ENCODE measurements at regions not wholly inside any gene's neighbourhood (a gene's known extent, or its start where the extent isn't known, plus 50 kb on each side); places are given as distances from the start of the nearest gene placed in this dataset.

GRCh38 chr12:18922851-18923250 is 184.9 kb downstream of the CAPZA3 start:
- H3K56ac ChIP-seq (replicated peaks; ENCODE audit: insufficient read length, low read depth, low read length): no peak overlapping the region
- ChIA-PET POLR2A (ENCODE audit: partially characterized antibody) (no interaction called here), CTCF (ENCODE audit: partially characterized antibody) (no interaction called here)
- H2AK5ac ChIP-seq (ENCODE audit: low read depth, low read length): no peak overlapping the region
- TF ChIP-seq ZNF274 (IDR thresholded peaks at IDR 0.05; ENCODE audit: borderline replicate concordance, extremely low read depth, low read length) (no peak), HDAC2 (IDR thresholded peaks at IDR 0.05; ENCODE audit: borderline replicate concordance in 1 of 2, low read depth in 2 of 2, low read length in 2 of 2) (no peak), SP1 (IDR thresholded peaks at IDR 0.05; ENCODE audit: low read depth, low read length) (no peak), MAFK (IDR thresholded peaks at IDR 0.05; ENCODE audit: low read depth, low read length) (no peak), BACH1 (IDR thresholded peaks at IDR 0.05; ENCODE audit: low read length) (no peak), KDM5A (IDR thresholded peaks at IDR 0.05; ENCODE audit: low read length) (no peak)
- no peak overlapping the region for H2AFZ ChIP-seq (ENCODE audit: low read length)
- WGBS, 2 experiments (ENCODE audit: extremely low coverage in 1 of 2, insufficient coverage in 1 of 2, insufficient read length in 1 of 2, insufficient replicate concordance in 2 of 2, low coverage in 1 of 2, low lambda C conversion rate in 2 of 2, missing lambda C conversion rate in 1 of 2): 91% methylated on average over 4 of the region's 4 CpGs; no CpG with 5 or more reads in 1 of the 2 experiments
- H2BK12ac ChIP-seq (ENCODE audit: low read depth, low read length): no peak overlapping the region
- H3K4me2 ChIP-seq (ENCODE audit: insufficient read depth in 1 of 2, low read depth in 2 of 2, low read length in 2 of 2): no peak overlapping the region
- H2BK120ac ChIP-seq (replicated peaks; ENCODE audit: low read depth, low read length): no peak overlapping the region
- no peak overlapping the region for H3K4me3 ChIP-seq (ENCODE audit: extremely low read depth in 1 of 4, insufficient read depth in 2 of 4, low read depth in 3 of 4, low read length in 4 of 4)
- H4K91ac ChIP-seq (replicated peaks; ENCODE audit: insufficient read length, low read length): no peak overlapping the region
- no peak overlapping the region for H2BK20ac ChIP-seq (ENCODE audit: low read length)
- no peaks in the 10 kb centered on the region for H3K79me1 ChIP-seq (ENCODE audit: low read depth, low read length)
- H3K36me3 ChIP-seq (ENCODE audit: control insufficient read depth in 2 of 4, insufficient read depth in 4 of 4, low read length in 3 of 4): no peaks in the 10 kb centered on the region
- no peaks in the 10 kb centered on the region for H3K27me3 ChIP-seq (replicated peaks in 1 of 4; ENCODE audit: control insufficient read depth in 3 of 4, extremely low read depth in 1 of 4, insufficient read depth in 3 of 4, low read length in 3 of 4)
- no peaks in the 10 kb centered on the region for H3K9me3 ChIP-seq (ENCODE audit: insufficient read depth in 2 of 2, low read depth in 1 of 2, low read length in 1 of 2)
- H3K18ac ChIP-seq (ENCODE audit: extremely low read depth, low read length): no peak overlapping the region
- no peak overlapping the region for H3K27ac ChIP-seq (ENCODE audit: low read depth, low read length)
- FAIRE-seq (no peak), DNase-seq (ENCODE audit: low read depth in 1 of 2, low spot score in 2 of 2) (no peak)
- no peak overlapping the region for H3K23ac ChIP-seq (ENCODE audit: insufficient read length)
- no peaks in the 10 kb centered on the region for H3K23me2 ChIP-seq (ENCODE audit: low read depth, low read length)
- no peak overlapping the region for H4K5ac ChIP-seq (ENCODE audit: insufficient read length, low read depth, low read length)
- no peaks in the 10 kb centered on the region for H4K20me1 ChIP-seq (replicated peaks in 1 of 2; ENCODE audit: control insufficient read depth in 1 of 2, insufficient read depth in 2 of 2, low read length in 2 of 2)
- H3K4ac ChIP-seq (replicated peaks; ENCODE audit: insufficient read length, low read depth, low read length): no peak overlapping the region
- no peak overlapping the region for H3K14ac ChIP-seq (ENCODE audit: insufficient read length)
- no peaks in the 10 kb centered on the region for H3K79me2 ChIP-seq (ENCODE audit: control insufficient read depth in 1 of 2, insufficient read depth in 2 of 2, low read length in 2 of 2)
- no peak overlapping the region for H3K9ac ChIP-seq (replicated peaks in 1 of 4; ENCODE audit: extremely low read depth in 1 of 4, low read depth in 3 of 4, low read length in 3 of 4)
- H2BK5ac ChIP-seq (ENCODE audit: low read depth, low read length): no peak overlapping the region
- H3K4me1 ChIP-seq (replicated peaks in 1 of 4; ENCODE audit: control insufficient read depth in 3 of 4, insufficient read depth in 4 of 4, low read length in 3 of 4): no peaks in the 10 kb centered on the region
- H2BK15ac ChIP-seq (ENCODE audit: low read length): no peak overlapping the region
- H4K8ac ChIP-seq (ENCODE audit: extremely low read depth, insufficient read depth, low read length): no peak overlapping the region

Data from H1 (cell line).